HL-60 (cell line): ENCODE measurements at regions not wholly inside any gene's neighbourhood (a gene's known extent, or its start where the extent isn't known, plus 50 kb on each side); places are given as distances from the start of the nearest gene placed in this dataset.

Experiments used
- GABPA ChIP-seq: IDR thresholded peaks from 2 replicates; pipeline ENCODE4 v1.6.1; 2012; ENCODE audit warnings: low read depth
- TF ChIP-seq, protein P1 (sequence below): IDR thresholded peaks from 2 replicates; pipeline ENCODE4 v1.6.1; 2012; ENCODE audit warnings: low read depth; ENCODE audit not compliant: insufficient replicate concordance
- TF ChIP-seq, protein P2 (sequence below): IDR thresholded peaks from one replicate; pipeline ENCODE4 v1.5.1; 2011; ENCODE audit warnings: low read length, control low read depth, inconsistent platforms; ENCODE audit not compliant: insufficient read depth

DNA sequence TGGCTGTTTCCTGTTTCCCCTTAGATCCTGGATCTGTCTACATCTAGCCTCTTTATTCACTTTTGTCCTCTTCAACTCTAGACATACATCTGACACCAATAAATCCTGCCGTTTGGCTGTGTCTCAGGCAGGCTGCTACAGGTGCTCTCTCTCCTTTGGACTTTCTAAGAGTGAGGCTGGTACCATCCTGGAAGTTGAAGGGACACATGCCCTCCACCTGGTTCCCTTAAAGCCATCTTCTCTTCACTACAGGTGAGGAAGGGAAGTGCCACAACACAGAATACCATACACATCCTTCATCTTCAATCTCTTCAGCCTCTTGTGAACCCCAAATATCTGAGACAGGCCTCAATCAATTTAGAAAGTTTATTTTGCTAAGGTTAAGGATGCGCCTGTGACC is 137.9 kb downstream of the BACH1 start:
- TF ChIP-seq, protein P1, sequence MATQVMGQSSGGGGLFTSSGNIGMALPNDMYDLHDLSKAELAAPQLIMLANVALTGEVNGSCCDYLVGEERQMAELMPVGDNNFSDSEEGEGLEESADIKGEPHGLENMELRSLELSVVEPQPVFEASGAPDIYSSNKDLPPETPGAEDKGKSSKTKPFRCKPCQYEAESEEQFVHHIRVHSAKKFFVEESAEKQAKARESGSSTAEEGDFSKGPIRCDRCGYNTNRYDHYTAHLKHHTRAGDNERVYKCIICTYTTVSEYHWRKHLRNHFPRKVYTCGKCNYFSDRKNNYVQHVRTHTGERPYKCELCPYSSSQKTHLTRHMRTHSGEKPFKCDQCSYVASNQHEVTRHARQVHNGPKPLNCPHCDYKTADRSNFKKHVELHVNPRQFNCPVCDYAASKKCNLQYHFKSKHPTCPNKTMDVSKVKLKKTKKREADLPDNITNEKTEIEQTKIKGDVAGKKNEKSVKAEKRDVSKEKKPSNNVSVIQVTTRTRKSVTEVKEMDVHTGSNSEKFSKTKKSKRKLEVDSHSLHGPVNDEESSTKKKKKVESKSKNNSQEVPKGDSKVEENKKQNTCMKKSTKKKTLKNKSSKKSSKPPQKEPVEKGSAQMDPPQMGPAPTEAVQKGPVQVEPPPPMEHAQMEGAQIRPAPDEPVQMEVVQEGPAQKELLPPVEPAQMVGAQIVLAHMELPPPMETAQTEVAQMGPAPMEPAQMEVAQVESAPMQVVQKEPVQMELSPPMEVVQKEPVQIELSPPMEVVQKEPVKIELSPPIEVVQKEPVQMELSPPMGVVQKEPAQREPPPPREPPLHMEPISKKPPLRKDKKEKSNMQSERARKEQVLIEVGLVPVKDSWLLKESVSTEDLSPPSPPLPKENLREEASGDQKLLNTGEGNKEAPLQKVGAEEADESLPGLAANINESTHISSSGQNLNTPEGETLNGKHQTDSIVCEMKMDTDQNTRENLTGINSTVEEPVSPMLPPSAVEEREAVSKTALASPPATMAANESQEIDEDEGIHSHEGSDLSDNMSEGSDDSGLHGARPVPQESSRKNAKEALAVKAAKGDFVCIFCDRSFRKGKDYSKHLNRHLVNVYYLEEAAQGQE, result no peak
- no peak for TF ChIP-seq GABPA
- TF ChIP-seq, protein P2, sequence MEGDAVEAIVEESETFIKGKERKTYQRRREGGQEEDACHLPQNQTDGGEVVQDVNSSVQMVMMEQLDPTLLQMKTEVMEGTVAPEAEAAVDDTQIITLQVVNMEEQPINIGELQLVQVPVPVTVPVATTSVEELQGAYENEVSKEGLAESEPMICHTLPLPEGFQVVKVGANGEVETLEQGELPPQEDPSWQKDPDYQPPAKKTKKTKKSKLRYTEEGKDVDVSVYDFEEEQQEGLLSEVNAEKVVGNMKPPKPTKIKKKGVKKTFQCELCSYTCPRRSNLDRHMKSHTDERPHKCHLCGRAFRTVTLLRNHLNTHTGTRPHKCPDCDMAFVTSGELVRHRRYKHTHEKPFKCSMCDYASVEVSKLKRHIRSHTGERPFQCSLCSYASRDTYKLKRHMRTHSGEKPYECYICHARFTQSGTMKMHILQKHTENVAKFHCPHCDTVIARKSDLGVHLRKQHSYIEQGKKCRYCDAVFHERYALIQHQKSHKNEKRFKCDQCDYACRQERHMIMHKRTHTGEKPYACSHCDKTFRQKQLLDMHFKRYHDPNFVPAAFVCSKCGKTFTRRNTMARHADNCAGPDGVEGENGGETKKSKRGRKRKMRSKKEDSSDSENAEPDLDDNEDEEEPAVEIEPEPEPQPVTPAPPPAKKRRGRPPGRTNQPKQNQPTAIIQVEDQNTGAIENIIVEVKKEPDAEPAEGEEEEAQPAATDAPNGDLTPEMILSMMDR, result no peak
